H1 (cell line): ENCODE measurements at regions not wholly inside any gene's neighbourhood (a gene's known extent, or its start where the extent isn't known, plus 50 kb on each side); places are given as distances from the start of the nearest gene placed in this dataset.
"Not testable (repeated sequence)": the region's sequence is repeated elsewhere in the genome, so short reads cannot be mapped to it uniquely, and the experiment has no call there.

ENCODE experiments used
- HDAC2 ChIP-seq, 2 experiments: fragments of 300-600 bp in 1 of 2; sonication (generic) in 1 of 2; IDR thresholded peaks; 2 replicates each; pipeline ENCODE4 v1.6.1; 2011 to 2012; ENCODE audit warnings: low read depth in 2 of 2, low read length in 2 of 2, mild to moderate bottlenecking in 2 of 2, moderate library complexity in 2 of 2, borderline replicate concordance in 1 of 2, inconsistent platforms in 1 of 2
- KDM1A ChIP-seq: fragments of 200-600, 300-600 bp; sonication (generic); IDR thresholded peaks from 2 replicates; pipeline ENCODE4 v1.7.1; 2016; ENCODE audit warnings: mild to moderate bottlenecking, low read length, borderline replicate concordance
- NANOG ChIP-seq: IDR thresholded peaks from 2 replicates; pipeline ENCODE4 v1.6.1; 2011; ENCODE audit warnings: low read length, low read depth, mild to moderate bottlenecking, inconsistent platforms; ENCODE audit not compliant: insufficient read depth, poor library complexity, severe bottlenecking
- POLR2A ChIP-seq, 2 experiments: IDR thresholded peaks; 1 replicate in 1 of 2; 2 replicates in 1 of 2; pipeline ENCODE4 v1.6.1; 2011; ENCODE audit warnings: low read depth in 2 of 2, low read length in 2 of 2, mild to moderate bottlenecking in 2 of 2; ENCODE audit errors: control extremely low read depth in 1 of 2
- SP2 ChIP-seq: IDR thresholded peaks from 2 replicates; pipeline ENCODE4 v1.6.1; 2012; ENCODE audit warnings: mild to moderate bottlenecking, low read length, inconsistent platforms
- ZNF274 ChIP-seq: IDR thresholded peaks from 2 replicates; pipeline ENCODE4 v1.7.0; 2012; ENCODE audit warnings: low read length, borderline replicate concordance; ENCODE audit errors: extremely low read depth
- TF ChIP-seq, protein P1 (sequence below), 3 experiments: IDR thresholded peaks; 1 replicate in 2 of 3; 2 replicates in 1 of 3; pipeline versions ENCODE4 v1.5.1 to v1.6.1; 2011; ENCODE audit warnings: low read length in 3 of 3, mild to moderate bottlenecking in 3 of 3, inconsistent platforms in 2 of 3, low read depth in 1 of 3, moderate library complexity in 1 of 3; ENCODE audit not compliant: insufficient read depth in 1 of 3; ENCODE audit errors: control extremely low read depth in 1 of 3
- TF ChIP-seq, protein P2 (sequence below): IDR thresholded peaks from 2 replicates; pipeline ENCODE4 v1.6.1; 2012; ENCODE audit warnings: inconsistent platforms

DNA sequence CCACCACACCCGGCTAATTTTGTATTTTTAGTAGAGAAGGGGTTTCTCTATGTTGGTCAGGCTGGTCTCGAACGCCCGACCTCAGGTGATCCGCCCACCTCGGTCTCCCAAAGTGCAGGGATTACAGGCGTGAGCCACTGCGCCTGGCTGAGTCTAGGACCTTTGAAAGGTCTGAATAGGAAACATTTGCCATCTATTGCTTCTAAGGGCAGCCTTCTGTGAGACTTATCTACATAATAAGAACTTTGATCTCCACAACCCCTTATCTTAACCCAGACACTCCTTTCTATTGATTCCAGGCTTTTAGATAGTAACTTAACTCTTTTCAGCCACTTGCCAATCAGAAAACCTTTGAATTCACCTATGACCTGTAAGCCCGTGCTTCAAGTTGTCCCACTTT lies 112.0 kb upstream of the NPY start:
- TF ChIP-seq, protein P1, sequence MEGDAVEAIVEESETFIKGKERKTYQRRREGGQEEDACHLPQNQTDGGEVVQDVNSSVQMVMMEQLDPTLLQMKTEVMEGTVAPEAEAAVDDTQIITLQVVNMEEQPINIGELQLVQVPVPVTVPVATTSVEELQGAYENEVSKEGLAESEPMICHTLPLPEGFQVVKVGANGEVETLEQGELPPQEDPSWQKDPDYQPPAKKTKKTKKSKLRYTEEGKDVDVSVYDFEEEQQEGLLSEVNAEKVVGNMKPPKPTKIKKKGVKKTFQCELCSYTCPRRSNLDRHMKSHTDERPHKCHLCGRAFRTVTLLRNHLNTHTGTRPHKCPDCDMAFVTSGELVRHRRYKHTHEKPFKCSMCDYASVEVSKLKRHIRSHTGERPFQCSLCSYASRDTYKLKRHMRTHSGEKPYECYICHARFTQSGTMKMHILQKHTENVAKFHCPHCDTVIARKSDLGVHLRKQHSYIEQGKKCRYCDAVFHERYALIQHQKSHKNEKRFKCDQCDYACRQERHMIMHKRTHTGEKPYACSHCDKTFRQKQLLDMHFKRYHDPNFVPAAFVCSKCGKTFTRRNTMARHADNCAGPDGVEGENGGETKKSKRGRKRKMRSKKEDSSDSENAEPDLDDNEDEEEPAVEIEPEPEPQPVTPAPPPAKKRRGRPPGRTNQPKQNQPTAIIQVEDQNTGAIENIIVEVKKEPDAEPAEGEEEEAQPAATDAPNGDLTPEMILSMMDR (IDR thresholded peaks at IDR 0.05; ENCODE audit: control extremely low read depth in 1 of 3, insufficient read depth in 1 of 3, low read depth in 1 of 3, low read length in 3 of 3), result not testable (repeated sequence)
- not testable (repeated sequence) for TF ChIP-seq NANOG; HDAC2 (IDR thresholded peaks at IDR 0.05; ENCODE audit: borderline replicate concordance in 1 of 2, low read depth in 2 of 2, low read length in 2 of 2); POLR2A (IDR thresholded peaks at IDR 0.05; ENCODE audit: control extremely low read depth in 1 of 2, low read depth in 2 of 2, low read length in 2 of 2); SP2; KDM1A; ZNF274
- TF ChIP-seq, protein P2, sequence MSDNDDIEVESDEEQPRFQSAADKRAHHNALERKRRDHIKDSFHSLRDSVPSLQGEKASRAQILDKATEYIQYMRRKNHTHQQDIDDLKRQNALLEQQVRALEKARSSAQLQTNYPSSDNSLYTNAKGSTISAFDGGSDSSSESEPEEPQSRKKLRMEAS, result not testable (repeated sequence)
